ENCODE measurements at regions not wholly inside any gene's neighbourhood (a gene's known extent, or its start where the extent isn't known, plus 50 kb on each side); places are given as distances from the start of the nearest gene placed in this dataset.

- DNase-seq (ENCODE audit: extremely low read depth in 1 of 11, low read depth in 9 of 11, low spot score in 4 of 11): no peak
Observed at GRCh38 chr9:80233102-80233843, 661.5 kb downstream of the TLE4 start.

GRCh38 chr9:80231318-80232236 lies 659.8 kb downstream of the TLE4 start:
- DNase-seq (ENCODE audit: extremely low read depth in 1 of 11, low read depth in 9 of 11, low spot score in 4 of 11): no peak

- DNase-seq (ENCODE audit: extremely low read depth in 1 of 11, low read depth in 9 of 11, low spot score in 4 of 11): no peak
Observed at GRCh38 chr9:80223897-80224296, 652.1 kb downstream of the TLE4 start.

- DNase-seq (ENCODE audit: extremely low read depth in 1 of 11, low read depth in 9 of 11, low spot score in 4 of 11): no peak
Observed at GRCh38 chr9:80222466-80223169, 650.9 kb downstream of the TLE4 start.

- DNase-seq (ENCODE audit: extremely low read depth in 1 of 11, low read depth in 9 of 11, low spot score in 4 of 11): peak in 1 of 11 donors; percentile 16
Observed at GRCh38 chr9:80218328-80218727, 646.6 kb downstream of the TLE4 start.

GRCh38 chr9:80213613-80214012 lies 641.8 kb downstream of the TLE4 start:
- no peak for DNase-seq (ENCODE audit: extremely low read depth in 1 of 11, low read depth in 9 of 11, low spot score in 4 of 11)

- no peak for DNase-seq (ENCODE audit: extremely low read depth in 1 of 11, low read depth in 9 of 11, low spot score in 4 of 11)
Observed at GRCh38 chr9:80208696-80209095, 636.9 kb downstream of the TLE4 start.

GRCh38 chr9:80204054-80204453 lies 632.3 kb downstream of the TLE4 start:
- no peak for DNase-seq (ENCODE audit: extremely low read depth in 1 of 11, low read depth in 9 of 11, low spot score in 4 of 11)

GRCh38 chr9:80197661-80198060 lies 625.9 kb downstream of the TLE4 start:
- no peak for DNase-seq (ENCODE audit: extremely low read depth in 1 of 11, low read depth in 9 of 11, low spot score in 4 of 11)

GRCh38 chr9:80191108-80191507 lies 619.3 kb downstream of the TLE4 start:
- DNase-seq (ENCODE audit: extremely low read depth in 1 of 11, low read depth in 9 of 11, low spot score in 4 of 11): no peak

- no peak for DNase-seq (ENCODE audit: extremely low read depth in 1 of 11, low read depth in 9 of 11, low spot score in 4 of 11)
Observed at GRCh38 chr9:80188579-80188978, 616.8 kb downstream of the TLE4 start.

GRCh38 chr9:80185112-80185738 lies 613.5 kb downstream of the TLE4 start:
- no peak for DNase-seq (ENCODE audit: extremely low read depth in 1 of 11, low read depth in 9 of 11, low spot score in 4 of 11)

GRCh38 chr9:80177949-80178480 lies 606.2 kb downstream of the TLE4 start:
- no peak for DNase-seq (ENCODE audit: extremely low read depth in 1 of 11, low read depth in 9 of 11, low spot score in 4 of 11)

GRCh38 chr9:80175286-80176150 lies 603.8 kb downstream of the TLE4 start:
- peak in 5 of 11 donors; percentile 6 to 43 (median 24) for DNase-seq (ENCODE audit: extremely low read depth in 1 of 11, low read depth in 9 of 11, low spot score in 4 of 11)

GRCh38 chr9:80163889-80164288 lies 592.1 kb downstream of the TLE4 start:
- DNase-seq (ENCODE audit: extremely low read depth in 1 of 11, low read depth in 9 of 11, low spot score in 4 of 11): no peak

GRCh38 chr9:80158554-80159170 lies 586.9 kb downstream of the TLE4 start:
- DNase-seq (ENCODE audit: extremely low read depth in 1 of 11, low read depth in 9 of 11, low spot score in 4 of 11): peak in 7 of 11 donors; percentile 25 to 53 (median 34)

GRCh38 chr9:80158131-80158530 lies 586.4 kb downstream of the TLE4 start:
- peak in 8 of 11 donors; percentile 13 to 56 (median 44) for DNase-seq (ENCODE audit: extremely low read depth in 1 of 11, low read depth in 9 of 11, low spot score in 4 of 11)

Data from renal cortex interstitium (tissue), 11 donors.